IPS-18a (cell line): ENCODE measurements at regions not wholly inside any gene's neighbourhood (a gene's known extent, or its start where the extent isn't known, plus 50 kb on each side); places are given as distances from the start of the nearest gene placed in this dataset.
A peak's percentile ranks its signal among the peaks of the same experiment; 100 is the strongest.
"Not testable (repeated sequence)": the region's sequence is repeated elsewhere in the genome, so short reads cannot be mapped to it uniquely, and the experiment has no call there.

Experiments
- H3K27ac ChIP-seq: one replicate; pipeline ENCODE4 v1.5.1; 2013; ENCODE audit warnings: low read length
- H3K27me3 ChIP-seq: one replicate; pipeline ENCODE4 v1.6.1; 2013; ENCODE audit warnings: mild to moderate bottlenecking, low read length; ENCODE audit not compliant: control insufficient read depth, insufficient read depth
- H3K36me3 ChIP-seq: one replicate; pipeline ENCODE4 v1.6.1; 2013; ENCODE audit warnings: low read depth, low read length; ENCODE audit not compliant: control insufficient read depth
- H3K4me1 ChIP-seq: one replicate; pipeline ENCODE4 v1.6.1; 2013; ENCODE audit warnings: low read depth, low read length; ENCODE audit not compliant: control insufficient read depth
- H3K4me3 ChIP-seq: one replicate; pipeline ENCODE4 v1.5.1; 2013; ENCODE audit warnings: low read length
- H3K9ac ChIP-seq: one replicate; pipeline ENCODE4 v1.6.1; 2013; ENCODE audit warnings: mild to moderate bottlenecking, low read length, moderate library complexity
- H3K9me3 ChIP-seq: one replicate; pipeline ENCODE4 v1.6.1; 2013; ENCODE audit warnings: low read depth, low read length; ENCODE audit not compliant: control insufficient read depth

DNA sequence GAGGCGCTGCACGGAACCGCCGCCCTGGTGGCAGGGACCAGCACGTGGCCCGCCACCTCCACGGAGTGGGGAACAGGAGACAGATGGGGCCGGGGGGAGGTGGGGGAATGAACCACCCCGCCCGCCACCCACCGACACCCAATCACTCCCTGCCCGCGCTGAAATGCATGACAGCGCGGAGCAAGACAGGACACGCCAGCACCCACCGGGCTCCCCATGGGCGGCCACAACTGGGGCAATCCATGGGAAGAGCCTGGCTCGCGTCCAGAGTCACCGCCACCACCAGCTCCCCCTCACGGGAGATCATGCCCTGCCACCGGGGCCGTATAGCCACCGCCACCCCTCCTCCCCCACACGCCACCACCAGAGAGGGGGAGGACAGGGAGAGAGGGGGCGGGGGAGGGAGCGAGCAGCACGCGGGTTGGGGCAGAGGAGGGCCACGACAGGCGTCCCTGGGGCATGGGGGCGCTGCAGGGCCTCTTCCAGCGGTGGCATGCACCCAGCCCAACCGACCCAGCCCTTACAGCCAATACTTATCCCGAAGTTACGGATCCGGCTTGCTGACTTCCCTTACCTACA, 744.3 kb upstream of the DEFB115 start:
- Histone ChIP-seq H3K9me3 (no peaks in the 10 kb centered on the region), H3K4me1 (no peaks in the 10 kb centered on the region), H3K27me3 (no peaks in the 10 kb centered on the region), H3K36me3 (no peaks in the 10 kb centered on the region), H3K9ac (no peak overlapping the region), H3K27ac (no peak overlapping the region), H3K4me3 (no peak overlapping the region)

DNA sequence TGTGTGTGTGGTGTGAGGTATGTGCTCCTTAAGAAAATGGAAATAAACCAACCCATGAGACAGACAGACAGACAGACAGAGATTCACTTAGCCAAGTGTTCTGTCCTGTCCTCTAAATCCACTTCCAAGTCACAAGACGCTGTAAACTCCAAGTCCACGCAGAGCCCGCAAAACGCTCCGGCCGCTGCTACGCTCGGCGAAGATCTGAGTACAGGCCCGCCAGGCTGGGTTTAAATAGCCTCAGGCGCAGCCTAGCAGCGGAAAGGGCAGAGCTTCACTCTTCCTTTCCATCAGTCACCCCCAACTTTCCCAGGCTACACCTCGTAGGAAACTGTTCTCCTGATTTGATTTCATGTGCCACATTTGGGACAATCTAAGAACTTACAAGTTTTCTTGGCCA, 741.5 kb upstream of the DEFB115 start:
- not testable (repeated sequence) for H3K36me3 ChIP-seq, H3K27ac ChIP-seq, H3K9me3 ChIP-seq, H3K27me3 ChIP-seq, H3K4me1 ChIP-seq, H3K9ac ChIP-seq, H3K4me3 ChIP-seq

DNA sequence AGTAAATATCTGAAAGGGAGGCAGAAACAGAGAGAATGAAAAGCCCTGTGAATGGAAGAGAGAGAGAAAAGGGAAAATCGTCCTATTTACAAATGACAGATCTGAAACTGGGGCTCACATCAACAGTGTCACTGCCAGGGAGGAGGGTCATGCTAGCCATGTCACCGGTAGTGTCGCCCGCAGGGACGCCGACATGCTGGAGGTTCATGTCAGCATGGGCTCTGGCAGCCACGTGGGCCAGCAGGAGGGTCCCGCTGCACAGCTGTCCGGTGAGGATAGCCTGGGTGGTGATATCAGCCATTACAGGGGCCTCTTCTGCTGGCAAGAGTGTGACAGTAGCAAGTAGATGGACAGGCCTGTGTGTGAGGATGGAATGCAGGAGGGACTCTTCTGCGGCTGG, 738.6 kb upstream of the DEFB115 start:
- H3K27ac ChIP-seq, H3K9ac ChIP-seq, H3K4me1 ChIP-seq, H3K36me3 ChIP-seq, H3K9me3 ChIP-seq, H3K4me3 ChIP-seq, H3K27me3 ChIP-seq: not testable (repeated sequence)

DNA sequence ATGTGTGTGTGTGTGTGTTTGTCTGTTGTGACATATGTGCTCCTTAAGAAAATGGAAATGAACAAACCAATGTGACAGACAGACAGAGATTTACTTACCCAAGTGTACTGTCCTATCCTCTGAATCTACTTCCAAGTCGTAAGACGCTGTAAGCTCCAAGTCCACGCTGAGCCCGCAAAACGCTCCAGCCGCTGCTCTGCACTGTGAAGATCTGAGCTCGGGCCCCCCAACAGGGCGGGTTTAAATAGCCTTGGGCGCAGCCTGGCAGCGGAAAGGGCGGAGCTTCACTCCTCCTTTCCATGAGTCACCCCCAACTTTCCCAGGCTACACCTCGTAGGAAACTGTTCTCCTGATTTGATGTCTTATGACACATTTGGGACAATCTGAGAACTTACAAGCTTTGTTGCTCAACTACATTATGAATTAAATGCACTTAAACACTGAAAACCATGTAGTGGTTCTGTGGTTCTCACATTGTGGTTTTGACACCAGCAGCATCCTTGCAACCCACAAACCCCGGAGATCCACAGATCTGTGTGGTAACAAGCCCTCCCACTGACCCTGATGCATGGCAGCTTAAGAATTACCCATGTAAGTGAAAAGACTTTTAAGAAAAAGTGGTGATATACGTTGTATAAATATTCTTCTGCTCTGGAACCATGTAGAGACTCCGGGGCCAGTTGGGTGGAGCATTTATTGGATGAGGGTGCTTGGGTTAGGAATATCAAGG, 735.6 kb upstream of the DEFB115 start:
- H3K27me3 ChIP-seq, H3K27ac ChIP-seq, H3K4me1 ChIP-seq, H3K36me3 ChIP-seq, H3K4me3 ChIP-seq, H3K9me3 ChIP-seq, H3K9ac ChIP-seq: not testable (repeated sequence)

DNA sequence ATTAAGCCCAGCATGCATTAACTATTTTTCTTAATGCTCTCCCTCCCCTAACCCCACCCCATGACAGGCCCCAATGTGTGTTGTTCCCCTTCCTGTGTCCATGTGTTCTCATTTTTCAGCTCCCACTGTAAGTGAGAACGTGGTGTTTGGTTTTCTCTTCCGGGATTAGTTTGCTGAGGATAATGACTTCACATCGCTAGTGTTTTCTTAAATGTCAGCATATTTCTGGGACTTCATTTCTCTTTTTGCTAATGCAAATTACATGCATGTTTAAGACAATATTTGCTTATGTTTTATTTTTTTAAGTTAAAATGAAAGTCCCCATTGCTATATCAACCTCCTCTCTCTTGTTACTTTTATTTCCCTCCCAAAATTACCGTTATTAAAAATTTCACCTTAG, 733.3 kb upstream of the DEFB115 start:
- H3K4me1 ChIP-seq, result not testable (repeated sequence)

DNA sequence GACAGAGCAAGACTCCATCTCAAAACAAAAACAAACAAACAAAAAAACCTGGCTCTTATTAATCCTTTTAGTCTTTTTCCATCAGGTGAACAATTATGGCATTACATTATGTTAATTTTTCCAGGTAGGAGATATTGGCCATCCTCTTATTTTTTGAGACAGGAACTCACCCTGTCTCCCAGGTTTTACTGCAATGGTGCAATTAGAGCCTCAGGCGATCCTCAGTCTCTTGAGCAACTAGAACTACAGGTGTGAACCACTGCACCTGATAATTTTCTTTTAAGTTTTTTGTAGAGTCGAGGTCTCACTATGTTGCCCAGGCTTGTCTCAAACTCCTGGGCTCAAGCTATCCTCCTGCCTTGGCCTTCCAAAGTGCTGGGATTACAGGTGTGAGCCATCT, 732.7 kb upstream of the DEFB115 start:
- H3K9ac ChIP-seq, H3K36me3 ChIP-seq, H3K4me3 ChIP-seq, H3K27ac ChIP-seq, H3K9me3 ChIP-seq, H3K4me1 ChIP-seq, H3K27me3 ChIP-seq: not testable (repeated sequence)

More for the DNA sequence above, 733.3 kb upstream of the DEFB115 start:
- H3K27me3 ChIP-seq, H3K36me3 ChIP-seq, H3K27ac ChIP-seq, H3K4me3 ChIP-seq, H3K9me3 ChIP-seq, H3K9ac ChIP-seq: not testable (repeated sequence)

DNA sequence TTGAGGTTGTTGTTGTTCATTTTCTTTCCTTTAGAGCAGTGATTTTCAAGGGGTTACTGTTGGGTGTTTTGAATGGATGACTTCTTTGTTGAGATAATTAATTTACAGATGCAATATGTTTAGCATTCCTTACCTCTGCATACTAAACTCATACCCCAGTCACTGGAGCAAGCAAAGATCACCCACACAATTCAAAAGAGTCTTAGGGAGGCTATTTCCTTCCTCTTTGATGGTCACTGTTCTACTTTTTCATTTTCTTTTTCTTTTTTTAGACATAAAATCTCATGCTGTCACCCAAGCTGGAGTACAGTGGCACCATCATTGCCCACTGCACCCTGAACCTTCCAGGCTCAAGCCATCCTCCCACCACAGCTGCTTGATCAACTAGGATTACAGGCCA, 723.8 kb upstream of the DEFB115 start:
- not testable (repeated sequence) for H3K4me1 ChIP-seq, H3K9me3 ChIP-seq, H3K27me3 ChIP-seq, H3K36me3 ChIP-seq, H3K9ac ChIP-seq, H3K27ac ChIP-seq, H3K4me3 ChIP-seq

DNA sequence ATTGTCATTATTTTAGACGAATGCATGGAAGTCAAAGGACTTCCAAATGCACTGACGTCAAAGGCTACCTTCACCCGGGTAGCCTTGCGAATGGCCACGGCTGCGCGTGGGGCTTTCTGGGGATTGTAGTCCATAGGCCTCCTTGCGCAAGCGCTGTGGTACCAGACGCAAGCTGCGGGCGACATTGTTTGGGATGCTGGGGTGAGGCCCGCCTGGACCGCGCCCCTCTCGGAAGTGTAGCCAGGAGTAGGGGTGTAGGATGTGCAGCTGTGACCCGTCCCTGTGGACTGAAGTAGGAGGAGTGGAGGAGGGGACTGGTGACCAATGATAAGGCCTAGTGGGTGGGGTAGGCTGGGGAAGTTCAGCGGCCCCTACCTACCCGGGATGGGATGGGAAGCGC, 720.0 kb upstream of the DEFB115 start:
- not testable (repeated sequence) for H3K27ac ChIP-seq, H3K27me3 ChIP-seq, H3K9ac ChIP-seq, H3K9me3 ChIP-seq, H3K36me3 ChIP-seq, H3K4me1 ChIP-seq
- peak overlapping the region; percentile 24 for H3K4me3 ChIP-seq

DNA sequence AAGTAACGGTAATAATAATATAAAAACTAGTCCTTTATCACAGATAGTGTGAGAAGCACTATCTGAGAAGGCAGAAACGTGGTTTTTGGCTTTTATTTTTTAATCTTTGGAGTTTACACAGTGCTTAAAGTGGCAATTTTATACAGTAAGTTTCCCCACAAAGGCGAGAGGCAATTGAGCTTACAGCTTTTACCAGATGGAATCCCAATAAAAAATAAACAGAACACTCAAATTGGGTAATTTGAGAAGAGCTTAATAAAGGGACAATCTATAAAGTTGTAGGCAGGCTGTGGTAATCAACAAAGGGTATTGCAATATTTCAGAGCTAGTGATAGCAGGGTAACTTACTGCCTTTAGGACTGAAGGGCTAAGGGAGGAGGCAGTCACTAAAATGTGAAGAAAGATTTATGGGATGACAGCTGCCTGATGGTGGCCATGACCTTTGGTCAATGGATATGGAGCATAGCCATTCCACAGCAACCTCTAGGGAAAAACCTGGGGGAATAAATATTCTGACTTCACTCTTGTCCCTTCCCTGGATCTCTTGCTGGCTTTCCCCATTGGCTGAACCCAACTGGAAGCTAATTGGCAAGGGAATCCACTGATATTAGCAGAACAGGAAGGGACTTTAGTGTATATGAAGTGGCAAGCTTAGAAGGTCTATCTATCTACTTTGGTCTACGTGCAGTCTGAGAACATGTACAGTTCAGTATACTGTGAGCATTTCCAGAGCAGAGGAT, 717.0 kb upstream of the DEFB115 start:
- not testable (repeated sequence) for H3K27ac ChIP-seq, H3K4me3 ChIP-seq, H3K4me1 ChIP-seq, H3K9me3 ChIP-seq, H3K27me3 ChIP-seq, H3K9ac ChIP-seq, H3K36me3 ChIP-seq

DNA sequence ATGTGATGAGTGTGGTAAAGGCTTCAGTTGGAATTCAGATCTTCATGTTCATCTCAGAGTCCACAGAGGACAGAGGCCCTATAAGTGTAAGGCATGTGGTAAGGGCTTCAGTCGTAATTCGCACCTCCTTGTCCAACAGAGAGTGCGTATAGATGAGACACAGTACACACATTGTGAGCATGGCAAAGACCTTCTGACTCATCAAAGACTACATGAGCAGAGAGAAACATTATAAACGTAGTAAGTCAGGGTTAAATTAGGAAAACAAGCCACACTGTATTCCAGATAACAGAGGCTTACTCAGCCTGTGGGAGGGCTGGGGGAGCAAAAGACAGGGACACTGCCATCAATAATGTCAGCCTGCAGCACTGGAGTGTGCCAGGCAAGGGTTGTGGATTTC, 706.2 kb upstream of the DEFB115 start:
- H3K4me1 ChIP-seq, H3K36me3 ChIP-seq, H3K9me3 ChIP-seq, H3K9ac ChIP-seq, H3K4me3 ChIP-seq, H3K27me3 ChIP-seq, H3K27ac ChIP-seq: not testable (repeated sequence)

DNA sequence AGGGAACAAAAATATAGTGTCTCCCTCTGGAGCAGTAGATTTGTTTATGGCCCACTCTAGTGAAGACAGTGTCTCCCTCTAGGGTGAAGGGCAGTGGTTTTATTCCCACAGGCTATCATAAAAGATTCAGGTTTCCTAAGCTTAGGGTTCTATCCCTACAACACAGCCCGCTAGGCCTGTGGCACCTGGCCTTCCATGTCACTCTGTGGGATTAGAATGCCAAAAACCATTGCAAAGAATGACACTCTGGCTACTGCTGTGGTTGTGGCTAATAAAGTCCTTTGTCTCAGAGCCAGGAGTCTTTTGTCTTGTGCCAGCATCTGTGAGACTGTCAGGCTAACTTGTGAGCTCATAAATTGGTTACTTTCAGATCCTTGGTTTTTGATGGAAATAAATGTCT, 700.7 kb upstream of the DEFB115 start:
- not testable (repeated sequence) for H3K27ac ChIP-seq, H3K4me1 ChIP-seq, H3K9me3 ChIP-seq, H3K4me3 ChIP-seq, H3K36me3 ChIP-seq, H3K27me3 ChIP-seq, H3K9ac ChIP-seq

DNA sequence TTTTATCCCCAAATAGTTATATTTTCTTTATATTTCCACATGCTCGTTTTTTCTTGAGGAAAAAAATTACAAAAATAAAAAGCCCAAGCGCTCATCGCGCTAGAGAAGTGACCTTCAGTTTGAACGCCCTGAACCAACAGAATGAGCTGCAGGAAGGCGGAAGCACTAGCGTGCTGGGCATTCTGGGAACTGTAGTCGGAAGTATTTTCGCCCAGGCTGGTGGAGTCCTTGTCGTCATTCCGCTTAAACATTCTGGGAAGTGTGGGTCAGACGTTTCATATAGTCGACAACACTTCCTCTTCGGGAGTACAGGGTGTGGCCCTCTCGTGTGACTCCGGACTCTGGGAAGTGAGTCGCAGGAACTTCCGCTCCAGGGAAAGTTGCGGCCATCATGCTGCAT, 692.4 kb upstream of the DEFB115 start:
- not testable (repeated sequence) for H3K4me3 ChIP-seq, H3K27ac ChIP-seq, H3K27me3 ChIP-seq, H3K9me3 ChIP-seq, H3K36me3 ChIP-seq, H3K4me1 ChIP-seq, H3K9ac ChIP-seq
